ENCODE measurements at regions not wholly inside any gene's neighbourhood (a gene's known extent, or its start where the extent isn't known, plus 50 kb on each side); places are given as distances from the start of the nearest gene placed in this dataset.

- WGBS, 5 donors: 71 to 90% (median 81%) methylated on average over 1 of the region's 1 CpG
- intact Hi-C loops (cut with DNase I; ENCODE audit: low total_unique reads): no loop called here
- TF ChIP-seq EP300 (IDR thresholded peaks at IDR 0.05) (no peak), POLR2AphosphoS5 (IDR thresholded peaks at IDR 0.05) (no peak), POLR2A (IDR thresholded peaks at IDR 0.05) (no peak), CTCF (IDR thresholded peaks at IDR 0.05) (no peak)
- Histone ChIP-seq H3K27me3 (no peaks in the 10 kb centered on the region), H3K4me3 (no peak overlapping the region), H3K36me3 (no peaks in the 10 kb centered on the region), H3K9me3 (no peaks in the 10 kb centered on the region), H3K27ac (no peak overlapping the region), H3K4me1 (no peaks in the 10 kb centered on the region)
- no peak for DNase-seq
Observed at GRCh38 chr15:49747340-49747739, 126.5 kb downstream of the DTWD1 start.

- Histone ChIP-seq H3K27me3 (no peaks in the 10 kb centered on the region), H3K4me1 (no peaks in the 10 kb centered on the region), H3K4me3 (no peak overlapping the region), H3K36me3 (no peaks in the 10 kb centered on the region), H3K9me3 (no peaks in the 10 kb centered on the region), H3K27ac (no peak overlapping the region)
- WGBS, 5 donors: 77 to 88% (median 83%) methylated on average over 2 of the region's 2 CpGs
- TF ChIP-seq CTCF (IDR thresholded peaks at IDR 0.05): no peak
- TF ChIP-seq POLR2AphosphoS5 (IDR thresholded peaks at IDR 0.05): no peak
- TF ChIP-seq EP300 (IDR thresholded peaks at IDR 0.05): no peak
- TF ChIP-seq POLR2A (IDR thresholded peaks at IDR 0.05): no peak
- no peak for DNase-seq
- intact Hi-C loops (cut with DNase I; ENCODE audit: low total_unique reads): no loop called here
Observed at GRCh38 chr15:49748791-49749190, 127.9 kb downstream of the DTWD1 start.

- Histone ChIP-seq H3K4me1 (no peaks in the 10 kb centered on the region), H3K27ac (no peak overlapping the region), H3K4me3 (no peak overlapping the region), H3K9me3 (no peaks in the 10 kb centered on the region), H3K27me3 (no peaks in the 10 kb centered on the region), H3K36me3 (no peaks in the 10 kb centered on the region)
- TF ChIP-seq POLR2AphosphoS5 (IDR thresholded peaks at IDR 0.05) (no peak), EP300 (IDR thresholded peaks at IDR 0.05) (no peak), POLR2A (IDR thresholded peaks at IDR 0.05) (no peak), CTCF (IDR thresholded peaks at IDR 0.05) (no peak)
- no peak for DNase-seq
- intact Hi-C loops (cut with DNase I; ENCODE audit: low total_unique reads): no loop called here
Observed at GRCh38 chr15:49750553-49750952, 129.7 kb downstream of the DTWD1 start.

GRCh38 chr15:49751191-49751590 lies 130.3 kb downstream of the DTWD1 start:
- WGBS, 5 donors: 42 to 77% (median 59%) methylated on average over 3 of the region's 3 CpGs
- Histone ChIP-seq H3K9me3 (no peaks in the 10 kb centered on the region), H3K27ac (no peak overlapping the region), H3K4me1 (no peaks in the 10 kb centered on the region), H3K27me3 (no peaks in the 10 kb centered on the region), H3K4me3 (no peak overlapping the region), H3K36me3 (no peaks in the 10 kb centered on the region)
- intact Hi-C loops (cut with DNase I; ENCODE audit: low total_unique reads): no loop called here
- TF ChIP-seq POLR2AphosphoS5 (IDR thresholded peaks at IDR 0.05) (no peak), EP300 (IDR thresholded peaks at IDR 0.05) (no peak), CTCF (IDR thresholded peaks at IDR 0.05) (no peak), POLR2A (IDR thresholded peaks at IDR 0.05) (no peak)
- DNase-seq: no peak

All from stomach (tissue), 8 donors.